ENCODE measurements at regions not wholly inside any gene's neighbourhood (a gene's known extent, or its start where the extent isn't known, plus 50 kb on each side); places are given as distances from the start of the nearest gene placed in this dataset.

GRCh38 chr1:219749370-219749769 is 136.5 kb upstream of the ZC3H11B start:
- no peak overlapping the region for H3K9ac ChIP-seq (ENCODE audit: insufficient read depth, low read length)
- no peaks in the 10 kb centered on the region for H4K20me1 ChIP-seq (ENCODE audit: control insufficient read depth, extremely low read depth, insufficient read depth, low read length)
- H3K4me3 ChIP-seq (replicated peaks in 1 of 4; ENCODE audit: control extremely low read depth in 1 of 4, insufficient read depth in 1 of 4, low read depth in 3 of 4, low read length in 4 of 4): no peak overlapping the region
- H3K79me2 ChIP-seq (ENCODE audit: control insufficient read depth, insufficient read depth, low read length): no peaks in the 10 kb centered on the region
- no peak for DNase-seq (ENCODE audit: low read depth in 2 of 2)
- H3K4me1 ChIP-seq (ENCODE audit: control insufficient read depth, extremely low read depth, insufficient read depth, low read length): no peaks in the 10 kb centered on the region
- no peaks in the 10 kb centered on the region for H3K36me3 ChIP-seq (ENCODE audit: control insufficient read depth, insufficient read depth, low read length)
- no peaks in the 10 kb centered on the region for H3K27me3 ChIP-seq (ENCODE audit: control insufficient read depth, insufficient read depth, low read length)
- no peak overlapping the region for H3K4me2 ChIP-seq (ENCODE audit: extremely low read depth, insufficient read depth, low read length)
- H3K27ac ChIP-seq (ENCODE audit: insufficient read depth, low read length): no peak overlapping the region
- no peaks in the 10 kb centered on the region for H3K9me3 ChIP-seq (ENCODE audit: control insufficient read depth, insufficient read depth, low read depth, low read length)
- TF ChIP-seq EZH2 (IDR thresholded peaks at IDR 0.05; ENCODE audit: low read length, missing control alignments) (no peak), CTCF (conservative IDR thresholded peaks at IDR 0.05 in 1 of 2, IDR thresholded peaks at IDR 0.05 in 1 of 2; ENCODE audit: low read depth in 1 of 2, low read length in 2 of 2) (no peak)
- no peak overlapping the region for H2AFZ ChIP-seq (ENCODE audit: low read length)

- no peak overlapping the region for H3K27ac ChIP-seq (ENCODE audit: insufficient read depth, low read length)
- DNase-seq (ENCODE audit: low read depth in 2 of 2): no peak
- H3K9ac ChIP-seq (ENCODE audit: insufficient read depth, low read length): no peak overlapping the region
- no peaks in the 10 kb centered on the region for H3K9me3 ChIP-seq (ENCODE audit: control insufficient read depth, insufficient read depth, low read depth, low read length)
- H3K79me2 ChIP-seq (ENCODE audit: control insufficient read depth, insufficient read depth, low read length): no peaks in the 10 kb centered on the region
- no peaks in the 10 kb centered on the region for H3K36me3 ChIP-seq (ENCODE audit: control insufficient read depth, insufficient read depth, low read length)
- no peaks in the 10 kb centered on the region for H3K4me1 ChIP-seq (ENCODE audit: control insufficient read depth, extremely low read depth, insufficient read depth, low read length)
- no peak overlapping the region for H2AFZ ChIP-seq (ENCODE audit: low read length)
- H3K27me3 ChIP-seq (ENCODE audit: control insufficient read depth, insufficient read depth, low read length): no peaks in the 10 kb centered on the region
- no peak overlapping the region for H3K4me3 ChIP-seq (replicated peaks in 1 of 4; ENCODE audit: control extremely low read depth in 1 of 4, insufficient read depth in 1 of 4, low read depth in 3 of 4, low read length in 4 of 4)
- H4K20me1 ChIP-seq (ENCODE audit: control insufficient read depth, extremely low read depth, insufficient read depth, low read length): no peaks in the 10 kb centered on the region
- no peak overlapping the region for H3K4me2 ChIP-seq (ENCODE audit: extremely low read depth, insufficient read depth, low read length)
- TF ChIP-seq EZH2 (IDR thresholded peaks at IDR 0.05; ENCODE audit: low read length, missing control alignments): no peak
- no peak for TF ChIP-seq CTCF (conservative IDR thresholded peaks at IDR 0.05 in 1 of 2, IDR thresholded peaks at IDR 0.05 in 1 of 2; ENCODE audit: low read depth in 1 of 2, low read length in 2 of 2)
Observed at GRCh38 chr1:219746141-219746540, 133.2 kb upstream of the ZC3H11B start.

- H3K27ac ChIP-seq (ENCODE audit: insufficient read depth, low read length): no peak overlapping the region
- H4K20me1 ChIP-seq (ENCODE audit: control insufficient read depth, extremely low read depth, insufficient read depth, low read length): no peaks in the 10 kb centered on the region
- no peak overlapping the region for H3K9ac ChIP-seq (ENCODE audit: insufficient read depth, low read length)
- no peaks in the 10 kb centered on the region for H3K36me3 ChIP-seq (ENCODE audit: control insufficient read depth, insufficient read depth, low read length)
- no peak overlapping the region for H3K4me2 ChIP-seq (ENCODE audit: extremely low read depth, insufficient read depth, low read length)
- no peak for TF ChIP-seq EZH2 (IDR thresholded peaks at IDR 0.05; ENCODE audit: low read length, missing control alignments)
- no peak for TF ChIP-seq CTCF (conservative IDR thresholded peaks at IDR 0.05 in 1 of 2, IDR thresholded peaks at IDR 0.05 in 1 of 2; ENCODE audit: low read depth in 1 of 2, low read length in 2 of 2)
- no peaks in the 10 kb centered on the region for H3K4me1 ChIP-seq (ENCODE audit: control insufficient read depth, extremely low read depth, insufficient read depth, low read length)
- peak; percentile 39 to 86 for DNase-seq (ENCODE audit: low read depth in 2 of 2)
- H3K9me3 ChIP-seq (ENCODE audit: control insufficient read depth, insufficient read depth, low read depth, low read length): no peaks in the 10 kb centered on the region
- no peaks in the 10 kb centered on the region for H3K79me2 ChIP-seq (ENCODE audit: control insufficient read depth, insufficient read depth, low read length)
- H2AFZ ChIP-seq (ENCODE audit: low read length): no peak overlapping the region
- no peak overlapping the region for H3K4me3 ChIP-seq (replicated peaks in 1 of 4; ENCODE audit: control extremely low read depth in 1 of 4, insufficient read depth in 1 of 4, low read depth in 3 of 4, low read length in 4 of 4)
- H3K27me3 ChIP-seq (ENCODE audit: control insufficient read depth, insufficient read depth, low read length): no peaks in the 10 kb centered on the region
Observed at GRCh38 chr1:219744652-219745469, 132.0 kb upstream of the ZC3H11B start.
